ENCODE measurements at regions not wholly inside any gene's neighbourhood (a gene's known extent, or its start where the extent isn't known, plus 50 kb on each side); places are given as distances from the start of the nearest gene placed in this dataset.
"Not testable (repeated sequence)": the region's sequence is repeated elsewhere in the genome, so short reads cannot be mapped to it uniquely, and the experiment has no call there.

GRCh38 chr16:29274055-29275035, 132.2 kb downstream of the NPIPB11 start:
- not testable (repeated sequence) for DNase-seq (ENCODE audit: low spot score)

GRCh38 chr16:29273298-29274054, 133.0 kb downstream of the NPIPB11 start:
- DNase-seq (ENCODE audit: low spot score): not testable (repeated sequence)

GRCh38 chr16:29271721-29272675, 134.5 kb downstream of the NPIPB11 start:
- DNase-seq (ENCODE audit: low spot score): not testable (repeated sequence)

- not testable (repeated sequence) for DNase-seq (ENCODE audit: low spot score)
Observed at GRCh38 chr16:29270923-29271322, 135.6 kb downstream of the NPIPB11 start.

- not testable (repeated sequence) for DNase-seq (ENCODE audit: low spot score)
Observed at GRCh38 chr16:29270033-29270432, 136.5 kb downstream of the NPIPB11 start.

GRCh38 chr16:29269192-29269811, 137.2 kb downstream of the NPIPB11 start:
- not testable (repeated sequence) for DNase-seq (ENCODE audit: low spot score)

GRCh38 chr16:29268785-29269191, 137.7 kb downstream of the NPIPB11 start:
- DNase-seq (ENCODE audit: low spot score): not testable (repeated sequence)

- DNase-seq (ENCODE audit: low spot score): not testable (repeated sequence)
Observed at GRCh38 chr16:29268348-29268747, 138.2 kb downstream of the NPIPB11 start.

- not testable (repeated sequence) for DNase-seq (ENCODE audit: low spot score)
Observed at GRCh38 chr16:29267891-29268290, 138.6 kb downstream of the NPIPB11 start.

GRCh38 chr16:29267055-29267619, 139.4 kb downstream of the NPIPB11 start:
- not testable (repeated sequence) for DNase-seq (ENCODE audit: low spot score)

GRCh38 chr16:29266612-29267011, 139.9 kb downstream of the NPIPB11 start:
- DNase-seq (ENCODE audit: low spot score): not testable (repeated sequence)

GRCh38 chr16:29265255-29265853, 141.2 kb downstream of the NPIPB11 start:
- not testable (repeated sequence) for DNase-seq (ENCODE audit: low spot score)

- not testable (repeated sequence) for DNase-seq (ENCODE audit: low spot score)
Observed at GRCh38 chr16:29264080-29264837, 142.3 kb downstream of the NPIPB11 start.

GRCh38 chr16:29262725-29263124, 143.8 kb downstream of the NPIPB11 start:
- not testable (repeated sequence) for DNase-seq (ENCODE audit: low spot score)

- not testable (repeated sequence) for DNase-seq (ENCODE audit: low spot score)
Observed at GRCh38 chr16:29261427-29262248, 144.9 kb downstream of the NPIPB11 start.

- not testable (repeated sequence) for DNase-seq (ENCODE audit: low spot score)
Observed at GRCh38 chr16:29260683-29261426, 145.7 kb downstream of the NPIPB11 start.

- not testable (repeated sequence) for DNase-seq (ENCODE audit: low spot score)
Observed at GRCh38 chr16:29259635-29260457, 146.7 kb downstream of the NPIPB11 start.

Data from globus pallidus (tissue), 1 donor.